ENCODE measurements at regions not wholly inside any gene's neighbourhood (a gene's known extent, or its start where the extent isn't known, plus 50 kb on each side); places are given as distances from the start of the nearest gene placed in this dataset.

DNA sequence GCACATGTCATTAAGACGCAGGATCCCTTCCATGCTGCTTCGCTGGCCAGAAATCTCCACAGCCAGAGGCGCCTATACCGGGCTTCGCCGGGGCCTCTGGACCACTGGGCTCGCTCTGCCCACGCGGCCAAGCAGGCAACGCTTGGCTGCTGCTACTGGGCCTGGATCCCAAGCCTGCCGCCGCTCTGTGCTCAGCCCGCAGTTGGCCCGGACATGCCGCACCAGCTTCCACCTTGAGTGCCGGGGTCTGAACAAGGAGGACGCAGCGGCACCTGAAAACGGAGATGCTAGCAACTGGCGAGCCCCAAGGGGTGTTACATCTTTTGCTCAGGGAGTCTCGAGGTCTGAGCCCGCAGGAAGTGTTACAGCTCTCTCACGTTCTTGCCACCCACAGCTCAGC lies 409.9 kb upstream of the SGCG start:
- H3K9me3 ChIP-seq (ENCODE audit: low read length): no peaks in the 10 kb centered on the region
- no peak overlapping the region for H2AFZ ChIP-seq (ENCODE audit: low read length)
- no peaks in the 10 kb centered on the region for H3K27me3 ChIP-seq (ENCODE audit: insufficient read depth, low read length)
- H3K27ac ChIP-seq (ENCODE audit: low read depth, low read length, poor library complexity, severe bottlenecking): no peak overlapping the region
- no peaks in the 10 kb centered on the region for H4K20me1 ChIP-seq (ENCODE audit: insufficient read depth, low read length)
- H3K36me3 ChIP-seq (ENCODE audit: insufficient read depth, low read length): no peaks in the 10 kb centered on the region
- H3K4me1 ChIP-seq (ENCODE audit: insufficient read depth, low read length, severe bottlenecking): no peaks in the 10 kb centered on the region
- H3K4me3 ChIP-seq (ENCODE audit: low read depth, low read length, poor library complexity, severe bottlenecking): no peak overlapping the region
- no peaks in the 10 kb centered on the region for H3K9me2 ChIP-seq (ENCODE audit: low read depth, low read length)
- no peak overlapping the region for H3K9ac ChIP-seq (ENCODE audit: low read length)
- H3F3A ChIP-seq (ENCODE audit: insufficient read depth, low read length): no peaks in the 10 kb centered on the region
- H3K79me2 ChIP-seq (ENCODE audit: insufficient read depth, low read length): no peaks in the 10 kb centered on the region
- no peak overlapping the region for H3K4me2 ChIP-seq (ENCODE audit: low read length)
- TF ChIP-seq EZH2 (IDR thresholded peaks at IDR 0.05; ENCODE audit: borderline replicate concordance, low read length): no peak
- TF ChIP-seq, protein P1, sequence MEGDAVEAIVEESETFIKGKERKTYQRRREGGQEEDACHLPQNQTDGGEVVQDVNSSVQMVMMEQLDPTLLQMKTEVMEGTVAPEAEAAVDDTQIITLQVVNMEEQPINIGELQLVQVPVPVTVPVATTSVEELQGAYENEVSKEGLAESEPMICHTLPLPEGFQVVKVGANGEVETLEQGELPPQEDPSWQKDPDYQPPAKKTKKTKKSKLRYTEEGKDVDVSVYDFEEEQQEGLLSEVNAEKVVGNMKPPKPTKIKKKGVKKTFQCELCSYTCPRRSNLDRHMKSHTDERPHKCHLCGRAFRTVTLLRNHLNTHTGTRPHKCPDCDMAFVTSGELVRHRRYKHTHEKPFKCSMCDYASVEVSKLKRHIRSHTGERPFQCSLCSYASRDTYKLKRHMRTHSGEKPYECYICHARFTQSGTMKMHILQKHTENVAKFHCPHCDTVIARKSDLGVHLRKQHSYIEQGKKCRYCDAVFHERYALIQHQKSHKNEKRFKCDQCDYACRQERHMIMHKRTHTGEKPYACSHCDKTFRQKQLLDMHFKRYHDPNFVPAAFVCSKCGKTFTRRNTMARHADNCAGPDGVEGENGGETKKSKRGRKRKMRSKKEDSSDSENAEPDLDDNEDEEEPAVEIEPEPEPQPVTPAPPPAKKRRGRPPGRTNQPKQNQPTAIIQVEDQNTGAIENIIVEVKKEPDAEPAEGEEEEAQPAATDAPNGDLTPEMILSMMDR (IDR thresholded peaks at IDR 0.05; ENCODE audit: low read length): no peak

DNA sequence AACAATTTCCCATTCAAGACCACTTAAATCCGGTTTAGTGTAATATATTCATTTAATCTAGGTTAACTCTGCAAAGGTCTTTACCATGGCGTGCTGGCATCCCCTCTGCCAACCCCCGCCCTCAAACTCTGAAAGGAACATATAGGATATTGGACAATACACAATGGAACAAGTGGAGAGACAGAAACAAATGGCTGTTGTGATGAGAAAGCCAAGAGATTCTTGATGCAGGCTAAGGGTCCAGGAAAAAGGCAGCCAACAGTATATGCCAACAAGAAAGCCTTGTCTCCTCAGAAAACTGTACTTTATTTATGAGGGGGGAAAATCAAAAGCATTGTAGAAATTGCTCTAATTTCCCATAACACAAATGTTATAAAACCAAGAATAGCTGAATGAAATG lies 407.3 kb upstream of the SGCG start:
- H3K9me2 ChIP-seq (ENCODE audit: low read depth, low read length): no peaks in the 10 kb centered on the region
- H4K20me1 ChIP-seq (ENCODE audit: insufficient read depth, low read length): no peaks in the 10 kb centered on the region
- H3K79me2 ChIP-seq (ENCODE audit: insufficient read depth, low read length): no peaks in the 10 kb centered on the region
- H3K36me3 ChIP-seq (ENCODE audit: insufficient read depth, low read length): no peaks in the 10 kb centered on the region
- H3K4me1 ChIP-seq (ENCODE audit: insufficient read depth, low read length, severe bottlenecking): no peaks in the 10 kb centered on the region
- no peaks in the 10 kb centered on the region for H3K27me3 ChIP-seq (ENCODE audit: insufficient read depth, low read length)
- H3F3A ChIP-seq (ENCODE audit: insufficient read depth, low read length): no peaks in the 10 kb centered on the region
- no peak overlapping the region for H2AFZ ChIP-seq (ENCODE audit: low read length)
- no peak for TF ChIP-seq EZH2 (IDR thresholded peaks at IDR 0.05; ENCODE audit: borderline replicate concordance, low read length)
- TF ChIP-seq, protein P1 (IDR thresholded peaks at IDR 0.05; ENCODE audit: low read length): no peak
- H3K9me3 ChIP-seq (ENCODE audit: low read length): no peaks in the 10 kb centered on the region
- no peak overlapping the region for H3K9ac ChIP-seq (ENCODE audit: low read length)
- H3K4me3 ChIP-seq (ENCODE audit: low read depth, low read length, poor library complexity, severe bottlenecking): no peak overlapping the region
- H3K27ac ChIP-seq (ENCODE audit: low read depth, low read length, poor library complexity, severe bottlenecking): no peak overlapping the region
- H3K4me2 ChIP-seq (ENCODE audit: low read length): no peak overlapping the region

DNA sequence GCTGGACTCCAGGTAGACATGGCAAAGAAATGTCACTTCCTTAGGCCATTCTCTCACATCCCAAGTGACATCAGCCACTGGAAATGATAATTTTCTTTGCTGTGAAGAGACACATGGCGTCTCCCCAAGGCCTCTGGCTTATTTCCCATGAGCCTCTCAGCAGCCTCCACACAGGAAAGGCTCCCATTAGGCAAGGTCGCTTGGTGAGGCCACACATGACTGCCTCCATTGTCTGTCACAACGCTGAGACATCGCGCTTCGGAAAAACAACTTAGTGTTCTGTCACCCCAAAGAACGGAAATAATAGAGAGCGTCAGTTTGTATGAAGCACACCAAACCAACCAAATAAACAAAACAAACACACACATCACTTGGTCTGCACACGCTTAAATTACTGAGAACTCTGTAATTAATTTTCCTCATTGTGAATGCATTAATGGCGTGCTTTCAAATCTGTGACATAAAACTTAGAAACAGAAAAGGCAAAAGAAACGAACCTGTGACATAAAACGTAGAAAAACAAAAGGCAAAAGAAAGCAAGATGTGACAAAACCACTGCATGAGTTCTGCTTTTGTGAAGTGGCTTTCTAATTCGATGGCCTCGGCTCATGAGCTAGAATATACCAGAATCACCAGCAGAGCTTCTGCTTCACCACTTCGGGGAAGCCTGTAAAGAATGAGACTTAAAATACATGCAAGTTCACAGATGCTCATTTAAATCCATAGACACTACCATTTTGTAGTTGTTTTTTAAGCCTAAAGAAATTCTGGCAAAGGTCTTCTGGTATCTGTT lies 404.2 kb upstream of the SGCG start:
- no peaks in the 10 kb centered on the region for H3K9me2 ChIP-seq (ENCODE audit: low read depth, low read length)
- no peak overlapping the region for H3K4me3 ChIP-seq (ENCODE audit: low read depth, low read length, poor library complexity, severe bottlenecking)
- H3K27me3 ChIP-seq (ENCODE audit: insufficient read depth, low read length): no peaks in the 10 kb centered on the region
- H3K9me3 ChIP-seq (ENCODE audit: low read length): no peaks in the 10 kb centered on the region
- no peaks in the 10 kb centered on the region for H3K4me1 ChIP-seq (ENCODE audit: insufficient read depth, low read length, severe bottlenecking)
- H4K20me1 ChIP-seq (ENCODE audit: insufficient read depth, low read length): no peaks in the 10 kb centered on the region
- TF ChIP-seq, protein P1 (IDR thresholded peaks at IDR 0.05; ENCODE audit: low read length): no peak
- TF ChIP-seq EZH2 (IDR thresholded peaks at IDR 0.05; ENCODE audit: borderline replicate concordance, low read length): no peak
- H2AFZ ChIP-seq (ENCODE audit: low read length): no peak overlapping the region
- H3K9ac ChIP-seq (ENCODE audit: low read length): no peak overlapping the region
- H3K4me2 ChIP-seq (ENCODE audit: low read length): no peak overlapping the region
- no peaks in the 10 kb centered on the region for H3K79me2 ChIP-seq (ENCODE audit: insufficient read depth, low read length)
- no peaks in the 10 kb centered on the region for H3F3A ChIP-seq (ENCODE audit: insufficient read depth, low read length)
- no peak overlapping the region for H3K27ac ChIP-seq (ENCODE audit: low read depth, low read length, poor library complexity, severe bottlenecking)
- H3K36me3 ChIP-seq (ENCODE audit: insufficient read depth, low read length): no peaks in the 10 kb centered on the region
